Tibial artery (tissue), 4 donors: ENCODE measurements at regions not wholly inside any gene's neighbourhood (a gene's known extent, or its start where the extent isn't known, plus 50 kb on each side); places are given as distances from the start of the nearest gene placed in this dataset.

ENCODE experiments used
- DNase-seq, 2 donors: peaks; one replicate each; pipeline ENCODE4 v3.0.0-alpha.2; 2019
- H3K27ac ChIP-seq, 2 donors: fragments of 200-600 bp; sonication (generic) in 1 of 2; 1 replicate in 1 of 2; 2 replicates in 1 of 2; pipeline ENCODE4 v1.5.1; 2018 to 2019; ENCODE audit warnings: mild to moderate bottlenecking in 1 of 2
- H3K27me3 ChIP-seq, 2 donors: fragments of 200-600 bp; sonication (generic) in 1 of 2; one replicate each; pipeline versions ENCODE4 v1.5.1 to v1.6.0; 2016 to 2019
- H3K36me3 ChIP-seq, 3 donors: fragments of 200-600 bp; sonication (generic) in 2 of 3; one replicate each; pipeline ENCODE4 v1.5.1; 2016 to 2019; ENCODE audit warnings: mild to moderate bottlenecking in 2 of 3
- H3K4me1 ChIP-seq, 4 donors: fragments of 200-600 bp; sonication (generic) in 2 of 4; 1 replicate in 3 of 4; 2 replicates in 1 of 4; pipeline ENCODE4 v1.5.1; 2016 to 2019
- H3K4me3 ChIP-seq, 2 donors: fragments of 200-600 bp; sonication (generic) in 1 of 2; 1 replicate in 1 of 2; 2 replicates in 1 of 2; pipeline ENCODE4 v1.5.1; 2018 to 2019; ENCODE audit warnings: mild to moderate bottlenecking in 2 of 2
- H3K9me3 ChIP-seq, 3 donors: fragments of 200-600 bp; sonication (generic) in 1 of 3; one replicate each; pipeline ENCODE4 v1.5.1; 2016 to 2019
- CTCF ChIP-seq, 2 experiments: fragments of 200-600 bp in 1 of 2; fragments of 450-650 bp in 1 of 2; IDR thresholded peaks; one replicate each; pipeline ENCODE4 v1.5.1; 2017 to 2019; ENCODE audit warnings: antibody characterized with exemption in 2 of 2, mild to moderate bottlenecking in 1 of 2, moderate library complexity in 1 of 2
- intact Hi-C: fragments of 100-400 bp; cut with DNase I; formaldehyde crosslinking; loops from one replicate; pipeline ENCODE4 v1.15.0; 2023; ENCODE audit warnings: low total_unique reads

- intact Hi-C loops: no loop called here
- no peaks in the 10 kb centered on the region for H3K36me3 ChIP-seq
- no peak for DNase-seq
- no peaks in the 10 kb centered on the region for H3K27me3 ChIP-seq
- H3K9me3 ChIP-seq: no peaks in the 10 kb centered on the region
- no peaks in the 10 kb centered on the region for H3K4me1 ChIP-seq
- TF ChIP-seq CTCF (IDR thresholded peaks at IDR 0.05): no peak
- no peak overlapping the region for H3K4me3 ChIP-seq
- H3K27ac ChIP-seq: no peak overlapping the region
These were observed 236.4 kb upstream of the SP4 start for GRCh38 chr7:21191321-21192073.

- Histone ChIP-seq H3K27ac (no peak overlapping the region), H3K4me3 (no peak overlapping the region), H3K9me3 (no peaks in the 10 kb centered on the region), H3K27me3 (no peaks in the 10 kb centered on the region), H3K4me1 (no peaks in the 10 kb centered on the region), H3K36me3 (no peaks in the 10 kb centered on the region)
- DNase-seq: no peak
- TF ChIP-seq CTCF (IDR thresholded peaks at IDR 0.05): no peak
- intact Hi-C loops: no loop called here
These were observed 235.2 kb upstream of the SP4 start for GRCh38 chr7:21192657-21193056.

- TF ChIP-seq CTCF (IDR thresholded peaks at IDR 0.05): no peak
- Histone ChIP-seq H3K36me3 (no peaks in the 10 kb centered on the region), H3K4me1 (no peaks in the 10 kb centered on the region), H3K27ac (no peak overlapping the region), H3K4me3 (no peak overlapping the region), H3K9me3 (no peaks in the 10 kb centered on the region), H3K27me3 (no peaks in the 10 kb centered on the region)
- intact Hi-C loops: no loop called here
- no peak for DNase-seq
These were observed 234.0 kb upstream of the SP4 start for GRCh38 chr7:21193895-21194294.

- no peak for DNase-seq
- Histone ChIP-seq H3K4me3 (no peak overlapping the region), H3K27ac (no peak overlapping the region), H3K36me3 (no peaks in the 10 kb centered on the region), H3K27me3 (no peaks in the 10 kb centered on the region), H3K4me1 (no peaks in the 10 kb centered on the region), H3K9me3 (no peaks in the 10 kb centered on the region)
- TF ChIP-seq CTCF (IDR thresholded peaks at IDR 0.05): no peak
- intact Hi-C loops: no loop called here
These were observed 232.9 kb upstream of the SP4 start for GRCh38 chr7:21194936-21195335.

DNA sequence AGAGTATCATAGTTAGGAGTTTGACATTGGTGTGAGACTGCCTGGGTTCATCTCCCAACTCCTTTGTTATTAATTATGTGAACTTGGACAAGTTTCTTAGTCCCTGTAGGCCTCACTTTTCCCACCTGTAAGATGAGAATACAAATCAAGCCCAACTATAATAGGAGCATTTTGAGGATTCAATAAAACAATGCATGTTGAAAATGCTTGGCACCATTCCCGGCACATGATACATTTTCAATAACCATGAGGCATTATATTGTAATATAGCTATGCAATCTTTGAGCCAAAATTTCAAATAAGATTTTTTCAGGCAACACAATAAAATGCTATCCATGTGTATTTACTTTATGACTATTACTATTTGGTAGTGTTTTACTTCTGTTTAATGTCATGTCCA, 229.0 kb upstream of the SP4 start:
- H3K4me3 ChIP-seq: no peak overlapping the region
- no peak for TF ChIP-seq CTCF (IDR thresholded peaks at IDR 0.05)
- no peak for DNase-seq
- no peaks in the 10 kb centered on the region for H3K4me1 ChIP-seq
- no peak overlapping the region for H3K27ac ChIP-seq
- H3K9me3 ChIP-seq: no peaks in the 10 kb centered on the region
- peaks cover 0 to 5% of the 10 kb centered on the region in 2 donors for H3K27me3 ChIP-seq
- no peaks in the 10 kb centered on the region for H3K36me3 ChIP-seq
- intact Hi-C loops: no loop called here

GRCh38 chr7:21200503-21200902, 227.4 kb upstream of the SP4 start:
- no peaks in the 10 kb centered on the region for H3K4me1 ChIP-seq
- H3K9me3 ChIP-seq: no peaks in the 10 kb centered on the region
- no peaks in the 10 kb centered on the region for H3K36me3 ChIP-seq
- H3K27ac ChIP-seq: no peak overlapping the region
- H3K27me3 ChIP-seq: peaks cover 0 to 5% of the 10 kb centered on the region in 2 donors
- TF ChIP-seq CTCF (IDR thresholded peaks at IDR 0.05): no peak
- intact Hi-C loops: no loop called here
- no peak overlapping the region for H3K4me3 ChIP-seq
- no peak for DNase-seq
